ENCODE measurements at regions not wholly inside any gene's neighbourhood (a gene's known extent, or its start where the extent isn't known, plus 50 kb on each side); places are given as distances from the start of the nearest gene placed in this dataset.

- TF ChIP-seq TCF4 (CRISPR knock-in tag; IDR thresholded peaks at IDR 0.05; ENCODE audit: borderline replicate concordance) (no peak), PATZ1 (CRISPR knock-in tag; IDR thresholded peaks at IDR 0.05; ENCODE audit: borderline replicate concordance) (no peak), ISL1 (CRISPR knock-in tag; IDR thresholded peaks at IDR 0.05) (no peak)
These were observed 1213.2 kb downstream of the NLGN4X start for GRCh38 chrX:5015451-5015850.
